ENCODE measurements at regions not wholly inside any gene's neighbourhood (a gene's known extent, or its start where the extent isn't known, plus 50 kb on each side); places are given as distances from the start of the nearest gene placed in this dataset.

DNA sequence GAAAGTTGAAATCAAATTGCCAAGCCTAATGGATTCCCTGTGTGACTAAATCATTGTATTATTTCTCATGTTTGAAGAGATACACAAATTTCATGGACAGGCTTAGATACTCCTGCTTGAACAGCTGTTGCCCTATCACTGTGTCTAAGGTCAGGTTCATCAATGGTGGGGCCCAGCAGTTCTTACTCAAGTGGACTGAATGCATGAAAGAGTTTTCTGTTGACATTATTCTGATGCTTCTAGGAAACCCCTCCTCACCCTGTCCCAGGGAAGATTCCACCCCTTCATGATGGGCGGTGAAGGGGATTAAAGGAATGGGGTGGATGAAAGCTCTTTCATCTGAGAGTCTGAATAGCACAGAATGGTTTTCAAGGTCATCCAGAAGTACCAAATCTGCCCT, 148.8 kb downstream of the INO80D start:
- H3K4me3 ChIP-seq (ENCODE audit: low read length), result no peak overlapping the region
- no peak for DNase-seq (ENCODE audit: low read depth)
- TF ChIP-seq, protein P1, sequence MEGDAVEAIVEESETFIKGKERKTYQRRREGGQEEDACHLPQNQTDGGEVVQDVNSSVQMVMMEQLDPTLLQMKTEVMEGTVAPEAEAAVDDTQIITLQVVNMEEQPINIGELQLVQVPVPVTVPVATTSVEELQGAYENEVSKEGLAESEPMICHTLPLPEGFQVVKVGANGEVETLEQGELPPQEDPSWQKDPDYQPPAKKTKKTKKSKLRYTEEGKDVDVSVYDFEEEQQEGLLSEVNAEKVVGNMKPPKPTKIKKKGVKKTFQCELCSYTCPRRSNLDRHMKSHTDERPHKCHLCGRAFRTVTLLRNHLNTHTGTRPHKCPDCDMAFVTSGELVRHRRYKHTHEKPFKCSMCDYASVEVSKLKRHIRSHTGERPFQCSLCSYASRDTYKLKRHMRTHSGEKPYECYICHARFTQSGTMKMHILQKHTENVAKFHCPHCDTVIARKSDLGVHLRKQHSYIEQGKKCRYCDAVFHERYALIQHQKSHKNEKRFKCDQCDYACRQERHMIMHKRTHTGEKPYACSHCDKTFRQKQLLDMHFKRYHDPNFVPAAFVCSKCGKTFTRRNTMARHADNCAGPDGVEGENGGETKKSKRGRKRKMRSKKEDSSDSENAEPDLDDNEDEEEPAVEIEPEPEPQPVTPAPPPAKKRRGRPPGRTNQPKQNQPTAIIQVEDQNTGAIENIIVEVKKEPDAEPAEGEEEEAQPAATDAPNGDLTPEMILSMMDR (conservative IDR thresholded peaks at IDR 0.05; ENCODE audit: low read length), result no peak

DNA sequence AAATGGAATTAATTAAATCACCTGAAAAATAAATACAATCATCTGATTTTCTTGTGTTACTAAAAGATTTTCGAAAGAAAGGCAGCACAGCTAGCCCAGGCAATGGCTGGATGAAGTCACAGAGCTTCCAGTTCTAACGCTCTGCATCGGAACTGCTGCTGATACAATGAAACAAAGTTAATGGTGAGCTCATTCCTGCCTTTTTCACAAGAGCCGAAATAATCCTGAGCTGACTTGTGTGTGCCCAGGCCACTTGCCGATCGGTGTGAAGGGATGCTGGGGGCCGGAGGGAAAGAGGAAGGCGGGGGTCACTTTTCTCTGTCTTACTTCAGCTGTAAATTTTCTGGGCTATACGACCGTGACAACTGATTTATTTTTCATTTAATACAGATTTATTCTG, 149.5 kb downstream of the INO80D start:
- peak; percentile 15 for DNase-seq (ENCODE audit: low read depth)
- H3K4me3 ChIP-seq (ENCODE audit: low read length), result no peak overlapping the region
- TF ChIP-seq, protein P1 (conservative IDR thresholded peaks at IDR 0.05; ENCODE audit: low read length), result no peak

DNA sequence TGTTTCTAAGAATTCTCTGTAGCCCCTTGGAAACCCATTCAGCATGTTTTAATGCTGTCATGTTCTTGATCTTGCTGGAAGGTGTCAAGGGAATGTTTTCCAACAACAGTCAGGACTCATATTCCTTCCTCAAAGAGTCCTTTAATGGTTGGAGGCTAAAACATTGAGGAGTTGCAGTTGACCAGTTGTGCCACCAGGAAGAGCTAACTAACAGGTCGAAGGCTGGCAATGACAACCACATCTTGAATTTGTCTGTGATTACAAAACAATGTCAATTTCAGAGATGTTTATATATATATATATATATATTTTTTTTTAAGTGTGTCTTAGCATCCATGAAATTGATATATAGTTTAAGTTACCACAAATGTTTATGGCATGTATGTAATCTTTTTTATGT, 151.5 kb downstream of the INO80D start:
- TF ChIP-seq, protein P1 (conservative IDR thresholded peaks at IDR 0.05; ENCODE audit: low read length), result peak; percentile 21
- DNase-seq (ENCODE audit: low read depth), result no peak

DNA sequence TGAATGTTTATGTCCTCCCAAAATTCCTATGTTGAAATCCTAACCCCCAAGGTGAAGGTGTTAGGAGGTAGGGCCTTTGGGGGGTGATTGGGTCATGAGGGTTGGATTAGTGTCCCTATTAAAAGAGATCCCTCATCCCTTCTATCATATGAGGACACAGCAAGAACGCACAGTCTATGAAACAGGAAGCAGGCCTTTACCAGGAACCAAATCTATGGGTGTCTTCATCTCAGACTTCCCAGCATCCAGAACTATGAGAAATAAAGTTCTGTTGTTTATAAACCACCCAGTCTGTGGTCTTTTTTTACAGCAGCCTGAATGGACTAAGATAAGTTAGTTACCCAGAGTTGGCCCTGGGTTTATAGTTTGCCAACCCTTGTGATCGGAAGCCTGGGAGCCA, 153.1 kb downstream of the INO80D start:
- H3K4me3 ChIP-seq (ENCODE audit: low read length), result no peak overlapping the region
- DNase-seq (ENCODE audit: low read depth), result no peak
- TF ChIP-seq, protein P1 (conservative IDR thresholded peaks at IDR 0.05; ENCODE audit: low read length), result no peak

More for the DNA sequence above, 151.5 kb downstream of the INO80D start:
- no peak overlapping the region for H3K4me3 ChIP-seq (ENCODE audit: low read length)

DNA sequence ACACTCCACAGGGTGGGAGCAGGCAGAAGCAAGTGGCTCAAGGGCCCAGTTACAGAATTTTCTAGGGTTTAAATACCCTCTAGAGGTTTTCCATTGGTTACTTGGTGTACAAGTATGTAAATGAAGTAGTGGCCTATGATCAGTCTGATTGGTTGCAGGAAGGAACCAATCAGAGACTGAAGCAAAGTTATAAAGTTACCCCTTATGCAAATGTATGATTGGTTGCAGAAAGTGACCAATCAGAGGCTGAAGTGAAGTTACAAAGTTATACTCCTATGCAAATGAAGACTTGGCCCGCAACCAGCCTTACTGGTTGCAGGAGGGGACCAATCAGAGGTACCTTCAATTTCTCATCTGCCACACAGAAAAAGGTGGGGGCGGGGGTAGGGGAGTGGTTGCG, 154.6 kb downstream of the INO80D start:
- TF ChIP-seq, protein P1 (conservative IDR thresholded peaks at IDR 0.05; ENCODE audit: low read length), result no peak
- no peak for DNase-seq (ENCODE audit: low read depth)
- no peak overlapping the region for H3K4me3 ChIP-seq (ENCODE audit: low read length)

DNA sequence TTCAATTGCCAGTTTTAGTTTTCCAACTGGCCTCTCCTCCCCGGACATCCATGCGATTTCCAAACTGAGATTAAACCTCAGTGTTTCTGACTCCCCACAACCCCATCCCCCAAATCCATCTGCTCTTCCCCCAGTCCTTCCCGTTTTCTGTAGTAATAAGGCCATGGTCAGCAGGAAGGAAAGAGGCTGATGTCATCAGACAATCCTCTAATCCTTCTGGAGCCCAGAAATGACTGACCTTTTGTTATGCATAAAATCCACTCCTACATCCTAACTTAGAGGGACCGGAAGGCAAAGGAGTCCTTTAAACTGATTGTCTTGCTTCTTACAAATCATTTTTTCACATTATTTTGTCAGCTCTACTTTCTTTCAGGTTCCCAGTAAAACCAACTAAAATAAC, 155.8 kb downstream of the INO80D start:
- peak; percentile 15 for DNase-seq (ENCODE audit: low read depth)
- TF ChIP-seq, protein P1 (conservative IDR thresholded peaks at IDR 0.05; ENCODE audit: low read length), result no peak

DNA sequence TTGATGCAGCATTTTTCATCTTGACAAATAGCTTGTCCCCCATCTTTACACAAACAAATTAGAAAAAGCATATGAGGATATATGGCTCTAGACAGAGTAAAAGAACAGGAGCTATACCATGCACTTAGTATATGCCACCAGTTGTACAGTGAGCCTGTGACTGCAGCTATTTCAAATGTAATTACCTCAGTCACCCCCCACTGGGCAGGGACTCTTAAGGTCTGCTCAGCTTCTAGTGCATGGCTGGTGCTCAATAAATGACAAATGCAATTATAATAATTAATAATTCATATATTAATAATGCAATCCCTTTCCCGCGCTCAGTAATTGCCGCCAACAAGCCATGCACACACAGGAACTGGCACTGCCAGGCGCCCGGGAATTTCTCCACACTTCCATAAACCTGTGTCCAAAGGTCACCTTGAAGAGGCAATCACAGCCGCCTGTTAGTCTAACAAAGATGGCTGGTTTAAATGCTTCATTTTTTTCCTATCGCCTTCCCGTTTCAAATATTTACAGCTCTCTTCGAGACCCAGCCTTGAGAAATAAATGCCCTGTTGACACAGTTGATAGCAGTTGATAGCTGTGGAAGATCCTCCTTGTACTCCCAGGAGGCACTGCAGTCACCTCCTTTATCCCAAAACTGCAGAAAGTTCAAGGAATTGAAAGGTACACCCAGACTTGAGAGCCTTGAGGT, 156.6 kb downstream of the INO80D start:
- H3K4me3 ChIP-seq (ENCODE audit: low read length), result no peak overlapping the region
- DNase-seq (ENCODE audit: low read depth), result no peak

More for the DNA sequence above, 155.8 kb downstream of the INO80D start:
- no peak overlapping the region for H3K4me3 ChIP-seq (ENCODE audit: low read length)

More for the DNA sequence above, 156.6 kb downstream of the INO80D start:
- TF ChIP-seq, protein P1 (conservative IDR thresholded peaks at IDR 0.05; ENCODE audit: low read length), result no peak
